IMR-90 (cell line): ENCODE measurements at regions not wholly inside any gene's neighbourhood (a gene's known extent, or its start where the extent isn't known, plus 50 kb on each side); places are given as distances from the start of the nearest gene placed in this dataset.
A peak's percentile ranks its signal among the peaks of the same experiment; 100 is the strongest.

Source experiments
- ATAC-seq: fragments of 200-7000 bp; cut with Tn5 transposase; 2 replicates; pipeline ENCODE4 v1.9.1; 2020; ENCODE audit warnings: low read depth, mild to moderate bottlenecking, moderate library complexity
- BruUV-seq: library from RNA; stranded (reverse); fragments of 400-500 nt; replicated peaks from 2 replicates; lab custom pipeline; 2021; lab: Mats Ljungman, UMichigan
- CTCF ChIA-PET: fragments of 300-600 bp; formaldehyde crosslinking; extraction: SDS; loops from one replicate; lab custom pipeline; 2021; ENCODE audit warnings: antibody characterized with exemption; lab: Yijun Ruan, JAX
- POLR2A ChIA-PET: fragments of 300-600 bp; sonication (Branson Sonifier 250); formaldehyde crosslinking; loops from one replicate; lab custom pipeline; 2022; ENCODE audit warnings: antibody characterized with exemption; ENCODE audit not compliant: unreplicated experiment; lab: Charles Lee
- DNase-seq: peaks from one replicate; pipeline ENCODE4 v3.0.0; 2013
- H2AFZ ChIP-seq: replicated peaks from 2 replicates; pipeline ENCODE3; 2013; ENCODE audit warnings: low read length, mild to moderate bottlenecking; ENCODE audit not compliant: poor library complexity
- H2AK5ac ChIP-seq: 2 replicates; pipeline ENCODE4 v1.6.1; 2013; ENCODE audit warnings: low read depth, low read length, inconsistent platforms
- H2AK9ac ChIP-seq: replicated peaks from 2 replicates; pipeline ENCODE3; 2013; ENCODE audit warnings: mild to moderate bottlenecking, low read depth, low read length, moderate library complexity; ENCODE audit not compliant: poor library complexity
- H2BK120ac ChIP-seq: 2 replicates; pipeline ENCODE4 v1.6.1; 2013; ENCODE audit warnings: low read depth, low read length, inconsistent platforms
- H2BK15ac ChIP-seq: 3 replicates; pipeline ENCODE4 v1.6.1; 2013; ENCODE audit warnings: low read depth, low read length, inconsistent platforms
- H2BK20ac ChIP-seq: 2 replicates; pipeline ENCODE4 v1.6.1; 2013; ENCODE audit warnings: low read depth, mild to moderate bottlenecking, inconsistent platforms, low read length, moderate library complexity
- H2BK5ac ChIP-seq: 2 replicates; pipeline ENCODE4 v1.6.1; 2013; ENCODE audit warnings: mild to moderate bottlenecking, low read depth, low read length, inconsistent platforms; ENCODE audit not compliant: poor library complexity, severe bottlenecking
- H3K14ac ChIP-seq: replicated peaks from 2 replicates; pipeline ENCODE4 v1.6.1; 2013; ENCODE audit warnings: low read depth, low read length, inconsistent platforms
- H3K18ac ChIP-seq: 2 replicates; pipeline ENCODE4 v1.6.1; 2013; ENCODE audit warnings: low read depth, low read length, control low read depth
- H3K23ac ChIP-seq: 2 replicates; pipeline ENCODE4 v1.6.1; 2013; ENCODE audit warnings: low read depth, low read length, inconsistent platforms
- H3K27ac ChIP-seq: 2 replicates; pipeline ENCODE4 v1.5.1; 2013; ENCODE audit warnings: mild to moderate bottlenecking, control low read depth, low read length; ENCODE audit not compliant: insufficient read depth
- H3K27me3 ChIP-seq: 2 replicates; pipeline ENCODE4 v1.6.1; 2013; ENCODE audit warnings: low read length; ENCODE audit not compliant: control insufficient read depth, insufficient read depth
- H3K36me3 ChIP-seq: 2 replicates; pipeline ENCODE4 v1.6.1; 2013; ENCODE audit warnings: low read length, mixed read lengths; ENCODE audit not compliant: control insufficient read depth, insufficient read depth
- H3K4ac ChIP-seq: 2 replicates; pipeline ENCODE4 v1.6.1; 2013; ENCODE audit warnings: low read depth, low read length, inconsistent platforms
- H3K4me1 ChIP-seq: 2 replicates; pipeline ENCODE4 v1.6.1; 2013; ENCODE audit warnings: low read length, mixed read lengths; ENCODE audit not compliant: control insufficient read depth, insufficient read depth
- H3K4me2 ChIP-seq: 2 replicates; pipeline ENCODE4 v1.6.1; 2013; ENCODE audit warnings: low read depth, mild to moderate bottlenecking, control low read depth, low read length, moderate library complexity
- H3K4me3 ChIP-seq: 2 replicates; pipeline ENCODE4 v1.5.1; 2013; ENCODE audit warnings: low read depth, mild to moderate bottlenecking, control low read depth, low read length, moderate library complexity; ENCODE audit not compliant: insufficient read depth
- H3K56ac ChIP-seq: 2 replicates; pipeline ENCODE4 v1.6.1; 2013; ENCODE audit warnings: low read length, inconsistent platforms; ENCODE audit not compliant: insufficient read depth; ENCODE audit errors: extremely low read depth
- H3K79me1 ChIP-seq, 2 experiments: 2 replicates each; pipeline ENCODE4 v1.6.1; 2013; ENCODE audit warnings: low read length in 2 of 2, inconsistent platforms in 1 of 2, low read depth in 1 of 2
- H3K9ac ChIP-seq: 2 replicates; pipeline ENCODE4 v1.6.1; 2013; ENCODE audit warnings: low read depth, low read length, control low read depth
- H3K9me1 ChIP-seq: 2 replicates; pipeline ENCODE4 v1.6.1; 2013; ENCODE audit warnings: low read length, inconsistent platforms; ENCODE audit not compliant: insufficient read depth
- H3K9me3 ChIP-seq: 2 replicates; pipeline ENCODE4 v1.6.1; 2013; ENCODE audit warnings: low read length; ENCODE audit not compliant: control insufficient read depth, insufficient read depth
- H4K20me1 ChIP-seq: 2 replicates; pipeline ENCODE4 v1.6.1; 2013; ENCODE audit warnings: low read length, inconsistent platforms; ENCODE audit not compliant: insufficient read depth
- H4K5ac ChIP-seq: 2 replicates; pipeline ENCODE4 v1.6.1; 2013; ENCODE audit warnings: mild to moderate bottlenecking, low read depth, low read length, control low read depth
- H4K8ac ChIP-seq, 2 experiments: 2 replicates each; pipeline ENCODE4 v1.6.1; 2013; ENCODE audit warnings: low read depth in 2 of 2, low read length in 2 of 2, control low read depth in 1 of 2, inconsistent platforms in 1 of 2
- H4K91ac ChIP-seq: 2 replicates; pipeline ENCODE4 v1.6.1; 2013; ENCODE audit warnings: low read depth, low read length, inconsistent platforms; ENCODE audit not compliant: insufficient read depth
- BHLHE40 ChIP-seq: fragments of 150-350 bp; IDR thresholded peaks from 2 replicates; pipeline ENCODE4 v1.6.1; 2016; ENCODE audit warnings: mild to moderate bottlenecking, low read depth, low read length
- CTCF ChIP-seq: conservative IDR thresholded peaks from 2 replicates; pipeline ENCODE4 v1.5.1; 2012; ENCODE audit warnings: mild to moderate bottlenecking, low read depth, low read length, improper control_type of control experiment
- FOS ChIP-seq: fragments of 150-350 bp; IDR thresholded peaks from 2 replicates; pipeline ENCODE4 v1.6.1; 2016; ENCODE audit warnings: low read depth, low read length
- MAFK ChIP-seq: IDR thresholded peaks from 2 replicates; pipeline ENCODE4 v1.6.1; 2012; ENCODE audit warnings: low read depth, low read length, improper control_type of control experiment
- MAZ ChIP-seq: IDR thresholded peaks from 2 replicates; pipeline ENCODE4 v1.6.1; 2012; ENCODE audit warnings: low read depth, mild to moderate bottlenecking, low read length, improper control_type of control experiment, moderate library complexity, borderline replicate concordance
- NFE2L2 ChIP-seq: fragments of 150-350 bp; IDR thresholded peaks from 2 replicates; pipeline ENCODE4 v1.6.1; 2016; ENCODE audit warnings: low read depth, mild to moderate bottlenecking, low read length
- POLR2A ChIP-seq: IDR thresholded peaks from 2 replicates; pipeline ENCODE4 v1.6.1; 2012; ENCODE audit warnings: mild to moderate bottlenecking, low read depth, low read length
- RAD21 ChIP-seq: IDR thresholded peaks from 2 replicates; pipeline ENCODE4 v1.6.1; 2012; ENCODE audit warnings: low read length, improper control_type of control experiment
- USF2 ChIP-seq: fragments of 150-350 bp; IDR thresholded peaks from 2 replicates; pipeline ENCODE4 v1.6.1; 2017; ENCODE audit warnings: mild to moderate bottlenecking, antibody characterized with exemption, low read length, low read depth
- WGBS, 2 experiments: methylation state at CpG; one replicate each; pipeline versions ENCODE4 v1.1.5 to v1.1.7; 2013; ENCODE audit warnings: missing lambda C conversion rate in 2 of 2; ENCODE audit not compliant: insufficient read length in 1 of 2; ENCODE audit errors: extremely low coverage in 2 of 2; 5-methylcytosine and 5-hydroxymethylcytosine counted together
- dilution Hi-C: fragments of 300-500 bp; cut with HindIII; formaldehyde crosslinking; loops from one replicate; pipeline ENCODE4 v1.14.3; 2018; ENCODE audit warnings: low sequenced_read_pairs; ENCODE audit not compliant: unreplicated experiment
- in situ Hi-C: fragments of 300-500 bp; cut with MboI; formaldehyde crosslinking; loops from 3 replicates; pipeline ENCODE4 v1.14.3; 2019; ENCODE audit warnings: low sequenced_read_pairs, inconsistent platforms, mixed read lengths
- intact Hi-C: fragments of 100-400 bp; cut with micrococcal nuclease; formaldehyde crosslinking; loops from 2 replicates; pipeline ENCODE4 v1.10.0; 2022

GRCh38 chr11:23679981-23680380, 816.9 kb upstream of the LUZP2 start:
- no peak overlapping the region for H3K4me3 ChIP-seq
- no peak overlapping the region for H3K14ac ChIP-seq
- H3K79me1 ChIP-seq: no peaks in the 10 kb centered on the region
- no peak overlapping the region for H4K91ac ChIP-seq
- WGBS, 2 experiments: 100% methylated on average over 1 of the region's 10 CpGs; no CpG with 5 or more reads in 1 of the 2 experiments
- no peak overlapping the region for H3K4ac ChIP-seq
- H2BK15ac ChIP-seq: no peak overlapping the region
- no peaks in the 10 kb centered on the region for H3K36me3 ChIP-seq
- no peak overlapping the region for H3K27ac ChIP-seq
- dilution Hi-C loops (no loop called here), in situ Hi-C loops (no loop called here), intact Hi-C loops (no loop called here)
- DNase-seq: no peak
- H2AK5ac ChIP-seq: no peak overlapping the region
- no peak overlapping the region for H2BK5ac ChIP-seq
- H4K20me1 ChIP-seq: no peaks in the 10 kb centered on the region
- H3K23ac ChIP-seq: no peak overlapping the region
- H2BK120ac ChIP-seq: no peak overlapping the region
- no TSS peak for BruUV-seq
- no peak overlapping the region for H2BK20ac ChIP-seq
- ChIA-PET CTCF (no interaction called here), POLR2A (no interaction called here)
- H3K4me1 ChIP-seq: no peaks in the 10 kb centered on the region
- H3K27me3 ChIP-seq: no peaks in the 10 kb centered on the region
- no peak overlapping the region for H3K56ac ChIP-seq
- no peak for ATAC-seq
- H4K5ac ChIP-seq: no peak overlapping the region
- no peak overlapping the region for H4K8ac ChIP-seq
- no peak overlapping the region for H3K18ac ChIP-seq
- no peak overlapping the region for H3K9ac ChIP-seq
- H3K9me1 ChIP-seq: no peaks in the 10 kb centered on the region
- no peaks in the 10 kb centered on the region for H3K9me3 ChIP-seq
- H2AK9ac ChIP-seq: no peak overlapping the region
- peak overlapping the region; percentile 14 for H2AFZ ChIP-seq
- H3K4me2 ChIP-seq: no peak overlapping the region
- TF ChIP-seq FOS (no peak), RAD21 (no peak), USF2 (no peak), MAZ (no peak), MAFK (no peak), CTCF (no peak), BHLHE40 (no peak), POLR2A (no peak), NFE2L2 (no peak)
